ENCODE measurements at regions not wholly inside any gene's neighbourhood (a gene's known extent, or its start where the extent isn't known, plus 50 kb on each side); places are given as distances from the start of the nearest gene placed in this dataset.

- Mint-ChIP-seq H3K27ac (ENCODE audit: unreplicated experiment) (no peak overlapping the region), H3K36me3 (ENCODE audit: low read depth) (no peaks in the 10 kb centered on the region), H3K27me3 (ENCODE audit: low read depth) (no peaks in the 10 kb centered on the region), H3K4me1 (ENCODE audit: low read depth) (no peaks in the 10 kb centered on the region), H3K9me3 (ENCODE audit: low read depth) (peaks cover 3% of the 10 kb centered on the region), H3K4me3 (ENCODE audit: unreplicated experiment) (no peak overlapping the region)
- DNase-seq (ENCODE audit: low spot score): no peak
- TF ChIP-seq, protein P1, sequence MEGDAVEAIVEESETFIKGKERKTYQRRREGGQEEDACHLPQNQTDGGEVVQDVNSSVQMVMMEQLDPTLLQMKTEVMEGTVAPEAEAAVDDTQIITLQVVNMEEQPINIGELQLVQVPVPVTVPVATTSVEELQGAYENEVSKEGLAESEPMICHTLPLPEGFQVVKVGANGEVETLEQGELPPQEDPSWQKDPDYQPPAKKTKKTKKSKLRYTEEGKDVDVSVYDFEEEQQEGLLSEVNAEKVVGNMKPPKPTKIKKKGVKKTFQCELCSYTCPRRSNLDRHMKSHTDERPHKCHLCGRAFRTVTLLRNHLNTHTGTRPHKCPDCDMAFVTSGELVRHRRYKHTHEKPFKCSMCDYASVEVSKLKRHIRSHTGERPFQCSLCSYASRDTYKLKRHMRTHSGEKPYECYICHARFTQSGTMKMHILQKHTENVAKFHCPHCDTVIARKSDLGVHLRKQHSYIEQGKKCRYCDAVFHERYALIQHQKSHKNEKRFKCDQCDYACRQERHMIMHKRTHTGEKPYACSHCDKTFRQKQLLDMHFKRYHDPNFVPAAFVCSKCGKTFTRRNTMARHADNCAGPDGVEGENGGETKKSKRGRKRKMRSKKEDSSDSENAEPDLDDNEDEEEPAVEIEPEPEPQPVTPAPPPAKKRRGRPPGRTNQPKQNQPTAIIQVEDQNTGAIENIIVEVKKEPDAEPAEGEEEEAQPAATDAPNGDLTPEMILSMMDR (IDR thresholded peaks at IDR 0.05): no peak
Observed at GRCh38 chr5:5649641-5650040, 227.2 kb downstream of the ICE1 start.

DNA sequence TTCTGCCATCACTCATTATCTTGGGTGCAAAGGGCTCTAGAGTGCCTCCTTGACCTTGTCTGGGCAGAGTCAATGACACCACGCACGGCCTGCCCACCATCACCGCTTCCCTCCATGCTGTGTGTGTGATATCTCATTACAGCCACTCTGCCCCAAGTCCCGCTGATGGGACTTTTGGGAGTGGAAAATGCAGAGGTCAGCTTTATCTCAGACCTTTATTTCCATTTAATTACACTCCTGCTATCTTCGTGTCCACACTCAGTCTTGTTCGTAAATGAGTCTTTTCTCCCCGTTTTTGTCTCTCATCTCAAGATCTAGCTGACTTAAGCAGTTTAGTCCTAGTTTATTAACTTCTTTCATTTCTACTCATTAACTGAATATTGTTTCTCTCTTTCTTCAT, 226.2 kb downstream of the ICE1 start:
- no peaks in the 10 kb centered on the region for H3K36me3 Mint-ChIP-seq (ENCODE audit: low read depth)
- TF ChIP-seq, protein P1 (IDR thresholded peaks at IDR 0.05): no peak
- H3K27ac Mint-ChIP-seq (ENCODE audit: unreplicated experiment): no peak overlapping the region
- peaks cover 3% of the 10 kb centered on the region for H3K9me3 Mint-ChIP-seq (ENCODE audit: low read depth)
- H3K4me1 Mint-ChIP-seq (ENCODE audit: low read depth): no peaks in the 10 kb centered on the region
- H3K27me3 Mint-ChIP-seq (ENCODE audit: low read depth): no peaks in the 10 kb centered on the region
- DNase-seq (ENCODE audit: low spot score): no peak
- H3K4me3 Mint-ChIP-seq (ENCODE audit: unreplicated experiment): no peak overlapping the region

DNA sequence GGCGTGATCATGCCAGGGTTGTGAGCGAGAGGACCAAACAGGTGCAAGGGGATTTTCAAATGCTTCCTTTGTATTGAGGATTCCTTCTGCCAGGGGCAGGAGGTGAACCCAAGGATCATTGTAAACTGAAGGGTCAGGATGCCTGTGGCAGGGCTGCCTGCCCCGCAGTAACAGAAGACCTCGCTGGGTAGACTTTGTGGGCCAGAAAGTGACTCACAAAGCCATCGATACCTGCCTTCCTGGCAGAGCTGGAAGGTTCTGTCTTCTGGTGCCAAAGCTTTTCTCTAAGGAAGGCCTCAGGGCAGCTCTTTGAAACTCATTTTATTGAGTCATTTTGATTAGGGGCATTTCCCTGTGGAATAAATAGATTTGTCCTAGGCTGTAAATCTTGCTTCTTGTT, 223.4 kb downstream of the ICE1 start:
- TF ChIP-seq, protein P1 (IDR thresholded peaks at IDR 0.05): no peak
- no peak for DNase-seq (ENCODE audit: low spot score)
- no peaks in the 10 kb centered on the region for H3K27me3 Mint-ChIP-seq (ENCODE audit: low read depth)

GRCh38 chr5:5645198-5645597, 222.7 kb downstream of the ICE1 start:
- TF ChIP-seq, protein P1 (IDR thresholded peaks at IDR 0.05): no peak
- Mint-ChIP-seq H3K4me3 (ENCODE audit: unreplicated experiment) (no peak overlapping the region), H3K27ac (ENCODE audit: unreplicated experiment) (no peak overlapping the region), H3K36me3 (ENCODE audit: low read depth) (no peaks in the 10 kb centered on the region), H3K27me3 (ENCODE audit: low read depth) (no peaks in the 10 kb centered on the region), H3K9me3 (ENCODE audit: low read depth) (peaks cover 3% of the 10 kb centered on the region), H3K4me1 (ENCODE audit: low read depth) (no peaks in the 10 kb centered on the region)
- no peak for DNase-seq (ENCODE audit: low spot score)

More for the DNA sequence above, 223.4 kb downstream of the ICE1 start:
- H3K36me3 Mint-ChIP-seq (ENCODE audit: low read depth): no peaks in the 10 kb centered on the region
- H3K27ac Mint-ChIP-seq (ENCODE audit: unreplicated experiment): no peak overlapping the region
- peaks cover 3% of the 10 kb centered on the region for H3K9me3 Mint-ChIP-seq (ENCODE audit: low read depth)
- no peaks in the 10 kb centered on the region for H3K4me1 Mint-ChIP-seq (ENCODE audit: low read depth)
- no peak overlapping the region for H3K4me3 Mint-ChIP-seq (ENCODE audit: unreplicated experiment)

- TF ChIP-seq, protein P1 (IDR thresholded peaks at IDR 0.05): no peak
- Mint-ChIP-seq H3K9me3 (ENCODE audit: low read depth) (peaks cover 3% of the 10 kb centered on the region), H3K36me3 (ENCODE audit: low read depth) (no peaks in the 10 kb centered on the region), H3K4me1 (ENCODE audit: low read depth) (no peaks in the 10 kb centered on the region), H3K27ac (ENCODE audit: unreplicated experiment) (no peak overlapping the region), H3K4me3 (ENCODE audit: unreplicated experiment) (no peak overlapping the region), H3K27me3 (ENCODE audit: low read depth) (no peaks in the 10 kb centered on the region)
- DNase-seq (ENCODE audit: low spot score): no peak
Observed at GRCh38 chr5:5644249-5644648, 221.8 kb downstream of the ICE1 start.

All from chondrocyte (in vitro differentiated cells).